CD14-positive monocyte (primary cell): ENCODE measurements at regions not wholly inside any gene's neighbourhood (a gene's known extent, or its start where the extent isn't known, plus 50 kb on each side); places are given as distances from the start of the nearest gene placed in this dataset.
A peak's percentile ranks its signal among the peaks of the same experiment; 100 is the strongest.

Experiments
- DNase-seq, 3 donors: peaks; one replicate each; pipeline ENCODE4 v3.0.0-alpha.2; 2011 to 2022
- H2AFZ ChIP-seq: 2 replicates; pipeline ENCODE4 v1.6.0; 2012; ENCODE audit warnings: mild to moderate bottlenecking, low read depth, low read length, inconsistent platforms; ENCODE audit not compliant: insufficient read depth, poor library complexity, severe bottlenecking
- H3K27ac ChIP-seq, 2 donors: 1 replicate in 1 of 2; 2 replicates in 1 of 2; pipeline ENCODE4 v1.5.1; 2012 to 2013; ENCODE audit warnings: low read length in 2 of 2, control low read depth in 1 of 2, inconsistent platforms in 1 of 2, low read depth in 1 of 2, mild to moderate bottlenecking in 1 of 2
- H3K27me3 ChIP-seq, 2 donors: one replicate each; pipeline versions ENCODE4 v1.6.0 to v1.6.1; 2011 to 2013; ENCODE audit warnings: low read length in 2 of 2; ENCODE audit not compliant: control insufficient read depth in 2 of 2, insufficient read depth in 2 of 2
- H3K36me3 ChIP-seq, 2 donors: replicated peaks in 1 of 2; 1 replicate in 1 of 2; 2 replicates in 1 of 2; pipeline versions ENCODE4 v1.5.1 to v1.6.1; 2012 to 2013; ENCODE audit warnings: low read length in 2 of 2, control low read depth in 1 of 2, inconsistent platforms in 1 of 2, mild to moderate bottlenecking in 1 of 2; ENCODE audit not compliant: insufficient read depth in 2 of 2, control insufficient read depth in 1 of 2
- H3K4me1 ChIP-seq, 2 donors: 1 replicate in 1 of 2; 2 replicates in 1 of 2; pipeline versions ENCODE4 v1.5.1 to v1.6.1; 2012 to 2013; ENCODE audit warnings: low read length in 2 of 2, control low read depth in 1 of 2, inconsistent platforms in 1 of 2, mild to moderate bottlenecking in 1 of 2, moderate library complexity in 1 of 2; ENCODE audit not compliant: insufficient read depth in 2 of 2, control insufficient read depth in 1 of 2
- H3K4me2 ChIP-seq: replicated peaks from 2 replicates; pipeline ENCODE3; 2012; ENCODE audit warnings: low read length, moderate library complexity, mild to moderate bottlenecking; ENCODE audit not compliant: poor library complexity, severe bottlenecking; ENCODE audit errors: extremely low read depth
- H3K4me3 ChIP-seq, 3 experiments: fragments of 200-600 bp in 1 of 3; sonication (generic) in 1 of 3; replicated peaks in 1 of 3; 1 replicate in 2 of 3; 2 replicates in 1 of 3; pipeline ENCODE4 v1.5.1; 2011 to 2013; ENCODE audit warnings: low read length in 3 of 3, mild to moderate bottlenecking in 3 of 3, control low read depth in 2 of 3, low read depth in 2 of 3, inconsistent platforms in 1 of 3, moderate library complexity in 1 of 3
- H3K79me2 ChIP-seq: 2 replicates; pipeline ENCODE4 v1.6.0; 2012; ENCODE audit warnings: mild to moderate bottlenecking, control low read depth, inconsistent platforms, low read length, moderate library complexity; ENCODE audit not compliant: insufficient read depth
- H3K9ac ChIP-seq: 2 replicates; pipeline ENCODE4 v1.6.0; 2017; ENCODE audit warnings: low read length, mild to moderate bottlenecking; ENCODE audit not compliant: insufficient read depth, poor library complexity, severe bottlenecking
- H3K9me3 ChIP-seq, 2 donors: replicated peaks in 1 of 2; 1 replicate in 1 of 2; 2 replicates in 1 of 2; pipeline versions ENCODE4 v1.5.1 to v1.6.1; 2012 to 2013; ENCODE audit warnings: low read length in 2 of 2, control low read depth in 1 of 2; ENCODE audit not compliant: control insufficient read depth in 1 of 2, insufficient read depth in 1 of 2
- H4K20me1 ChIP-seq: 2 replicates; pipeline ENCODE4 v1.6.0; 2012; ENCODE audit warnings: mild to moderate bottlenecking, low read length, control low read depth, moderate library complexity; ENCODE audit not compliant: insufficient read depth
- H3K27ac Mint-ChIP-seq, 7 donors: one replicate each; pipeline ENCODE4 v1.8.0; 2020; ENCODE audit warnings: mild to moderate bottlenecking in 7 of 7, mixed read lengths in 7 of 7, moderate library complexity in 6 of 7, inconsistent platforms in 2 of 7
- H3K27me3 Mint-ChIP-seq, 3 donors: one replicate each; pipeline ENCODE4 v1.8.0; 2021 to 2022; ENCODE audit warnings: low read depth in 3 of 3, mild to moderate bottlenecking in 3 of 3, mixed read lengths in 3 of 3, moderate library complexity in 3 of 3, inconsistent platforms in 1 of 3
- H3K36me3 Mint-ChIP-seq, 2 donors: one replicate each; pipeline ENCODE4 v1.8.0; 2020; ENCODE audit warnings: mixed read lengths in 2 of 2, inconsistent platforms in 1 of 2, mild to moderate bottlenecking in 1 of 2
- H3K4me1 Mint-ChIP-seq: one replicate; pipeline ENCODE4 v1.8.0; 2020; ENCODE audit warnings: mild to moderate bottlenecking, mixed read lengths
- H3K4me3 Mint-ChIP-seq, 2 donors: one replicate each; pipeline ENCODE4 v1.8.0; 2020; ENCODE audit warnings: mild to moderate bottlenecking in 2 of 2, mixed read lengths in 2 of 2, moderate library complexity in 1 of 2
- H3K9me3 Mint-ChIP-seq, 7 donors: one replicate each; pipeline ENCODE4 v1.8.0; 2020 to 2022; ENCODE audit warnings: mixed read lengths in 7 of 7, mild to moderate bottlenecking in 6 of 7, moderate library complexity in 6 of 7, inconsistent platforms in 2 of 7
- WGBS: methylation state at CpG from one replicate; pipeline ENCODE4 v1.1.5; 2013; ENCODE audit warnings: missing lambda C conversion rate; ENCODE audit not compliant: insufficient coverage; 5-methylcytosine and 5-hydroxymethylcytosine counted together
- intact Hi-C, 2 donors: fragments of 100-400 bp; cut with micrococcal nuclease; formaldehyde crosslinking; loops; one replicate each; pipeline versions ENCODE4 v1.15.0 to v1.15.1; 2023
- TF ChIP-seq, protein P1 (sequence below): fragments of 200-600 bp; IDR thresholded peaks from one replicate; pipeline ENCODE4 v1.8.0; 2022; ENCODE audit warnings: antibody characterized with exemption, mild to moderate bottlenecking

DNA sequence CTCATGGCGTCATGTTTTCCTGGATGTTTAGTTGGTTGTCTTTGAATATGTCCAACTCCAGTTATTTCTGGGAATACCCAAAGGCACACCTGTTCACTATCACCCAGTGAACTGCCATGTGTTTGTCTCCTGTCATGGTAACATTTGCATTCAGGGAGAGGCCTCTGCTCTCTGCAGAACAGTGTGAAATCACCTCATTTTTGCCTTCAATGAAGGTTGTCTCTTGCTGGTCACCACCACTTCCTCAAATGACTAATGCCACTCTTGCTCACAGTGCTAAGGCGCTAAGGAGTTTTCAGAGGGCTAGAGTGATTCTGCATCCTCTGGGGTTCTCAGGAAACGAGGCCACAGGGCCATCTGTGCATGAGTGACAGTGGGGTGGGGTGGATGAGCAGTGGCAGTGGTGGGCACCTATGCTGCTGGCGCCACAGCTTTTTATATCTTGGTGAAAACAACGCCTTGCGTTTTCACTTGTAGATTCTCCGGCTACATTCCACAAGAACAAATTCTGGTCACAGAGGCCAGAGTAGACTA, 60.0 kb upstream of the ATP5PO start:
- no peaks in the 10 kb centered on the region for H3K36me3 ChIP-seq
- no peaks in the 10 kb centered on the region for H3K79me2 ChIP-seq
- peak overlapping the region; percentile 56 for H3K4me2 ChIP-seq
- no peaks in the 10 kb centered on the region for H4K20me1 ChIP-seq
- Mint-ChIP-seq H3K4me3 (peak overlapping the region; percentile 49 to 79), H3K36me3 (no peaks in the 10 kb centered on the region), H3K27ac (peak overlapping the region; percentile 87 to 98 (median 92)), H3K27me3 (peaks cover 0 to 2% (median 0%) of the 10 kb centered on the region in 3 donors), H3K9me3 (peaks cover 0 to 2% (median 0%) of the 10 kb centered on the region in 7 donors), H3K4me1 (peaks cover 45% of the 10 kb centered on the region)
- no peaks in the 10 kb centered on the region for H3K9me3 ChIP-seq
- intact Hi-C loops: loop anchor here (2.0 to 5.0 kb wide), 3 partner anchors 38 to 47 kb away; no protein-coding TSS in a partner anchor
- peak overlapping the region; percentile 60 for H3K9ac ChIP-seq
- DNase-seq: peak; percentile 89 to 93 (median 90)
- TF ChIP-seq, protein P1, sequence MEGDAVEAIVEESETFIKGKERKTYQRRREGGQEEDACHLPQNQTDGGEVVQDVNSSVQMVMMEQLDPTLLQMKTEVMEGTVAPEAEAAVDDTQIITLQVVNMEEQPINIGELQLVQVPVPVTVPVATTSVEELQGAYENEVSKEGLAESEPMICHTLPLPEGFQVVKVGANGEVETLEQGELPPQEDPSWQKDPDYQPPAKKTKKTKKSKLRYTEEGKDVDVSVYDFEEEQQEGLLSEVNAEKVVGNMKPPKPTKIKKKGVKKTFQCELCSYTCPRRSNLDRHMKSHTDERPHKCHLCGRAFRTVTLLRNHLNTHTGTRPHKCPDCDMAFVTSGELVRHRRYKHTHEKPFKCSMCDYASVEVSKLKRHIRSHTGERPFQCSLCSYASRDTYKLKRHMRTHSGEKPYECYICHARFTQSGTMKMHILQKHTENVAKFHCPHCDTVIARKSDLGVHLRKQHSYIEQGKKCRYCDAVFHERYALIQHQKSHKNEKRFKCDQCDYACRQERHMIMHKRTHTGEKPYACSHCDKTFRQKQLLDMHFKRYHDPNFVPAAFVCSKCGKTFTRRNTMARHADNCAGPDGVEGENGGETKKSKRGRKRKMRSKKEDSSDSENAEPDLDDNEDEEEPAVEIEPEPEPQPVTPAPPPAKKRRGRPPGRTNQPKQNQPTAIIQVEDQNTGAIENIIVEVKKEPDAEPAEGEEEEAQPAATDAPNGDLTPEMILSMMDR: no peak
- no peaks in the 10 kb centered on the region for H3K27me3 ChIP-seq
- H3K4me3 ChIP-seq: peak overlapping the region in 1 of 3 experiments; percentile 52
- peaks cover 42 to 55% of the 10 kb centered on the region in 2 donors for H3K4me1 ChIP-seq
- peak overlapping the region; percentile 71 to 92 for H3K27ac ChIP-seq
- H2AFZ ChIP-seq: no peak overlapping the region
- WGBS: 100% methylated on average over 1 of the region's 7 CpGs

- H2AFZ ChIP-seq: no peak overlapping the region
- Mint-ChIP-seq H3K27ac (peak overlapping the region; percentile 87 to 98 (median 92)), H3K9me3 (peaks cover 0 to 2% (median 0%) of the 10 kb centered on the region in 7 donors), H3K27me3 (peaks cover 0 to 2% (median 0%) of the 10 kb centered on the region in 3 donors), H3K4me3 (no peak overlapping the region), H3K4me1 (peaks cover 40% of the 10 kb centered on the region), H3K36me3 (no peaks in the 10 kb centered on the region)
- no peaks in the 10 kb centered on the region for H4K20me1 ChIP-seq
- H3K9ac ChIP-seq: no peak overlapping the region
- no peaks in the 10 kb centered on the region for H3K36me3 ChIP-seq
- WGBS: no CpG with 5 or more reads among the region's 9 CpGs
- H3K9me3 ChIP-seq: no peaks in the 10 kb centered on the region
- H3K79me2 ChIP-seq: no peaks in the 10 kb centered on the region
- H3K27ac ChIP-seq: peak overlapping the region in 1 of 2 donors; percentile 92
- H3K4me1 ChIP-seq: peaks cover 37 to 50% of the 10 kb centered on the region in 2 donors
- DNase-seq: no peak
- no peak overlapping the region for H3K4me2 ChIP-seq
- no peak overlapping the region for H3K4me3 ChIP-seq
- intact Hi-C loops: loop anchor here (5.0 kb wide), 2 partner anchors 37 to 48 kb away; no protein-coding TSS in a partner anchor
- TF ChIP-seq, protein P1: no peak
- no peaks in the 10 kb centered on the region for H3K27me3 ChIP-seq
These were observed 59.2 kb upstream of the ATP5PO start for GRCh38 chr21:33974513-33975468.
